Keratinocyte (primary cell): ENCODE measurements at regions not wholly inside any gene's neighbourhood (a gene's known extent, or its start where the extent isn't known, plus 50 kb on each side); places are given as distances from the start of the nearest gene placed in this dataset.

Experiments used
- DNase-seq: peaks from one replicate; pipeline ENCODE4 v3.0.0-alpha.2; 2011; ENCODE audit warnings: low read depth, missing footprints, low spot score
- FAIRE-seq: peaks from 2 replicates; lab custom pipeline; 2011; peaks lifted over from hg19 to GRCh38; lab: Jason Lieb, UNC
- H2AFZ ChIP-seq: 2 replicates; pipeline ENCODE4 v1.6.0; 2012; ENCODE audit warnings: low read length, control low read depth, inconsistent platforms; ENCODE audit not compliant: control insufficient read depth
- H3K27ac ChIP-seq: 2 replicates; pipeline ENCODE4 v1.5.1; 2011; ENCODE audit warnings: low read length; ENCODE audit not compliant: control insufficient read depth, insufficient read depth
- H3K27me3 ChIP-seq: 3 replicates; pipeline ENCODE4 v1.6.0; 2011; ENCODE audit warnings: low read length; ENCODE audit not compliant: control insufficient read depth, insufficient read depth; ENCODE audit errors: extremely low read depth
- H3K36me3 ChIP-seq, 2 experiments: 2 replicates in 1 of 2; 3 replicates in 1 of 2; pipeline ENCODE4 v1.5.1; 2011; ENCODE audit warnings: low read length in 2 of 2, mild to moderate bottlenecking in 1 of 2; ENCODE audit not compliant: control insufficient read depth in 2 of 2, insufficient read depth in 2 of 2; ENCODE audit errors: extremely low read depth in 1 of 2
- H3K4me1 ChIP-seq: 3 replicates; pipeline ENCODE4 v1.5.1; 2011; ENCODE audit warnings: low read length; ENCODE audit not compliant: control insufficient read depth, insufficient read depth; ENCODE audit errors: extremely low read depth
- H3K4me2 ChIP-seq: 3 replicates; pipeline ENCODE4 v1.6.0; 2011; ENCODE audit warnings: low read depth, low read length; ENCODE audit not compliant: control insufficient read depth, insufficient read depth; ENCODE audit errors: extremely low read depth
- H3K4me3 ChIP-seq, 3 experiments: fragments of 200-600 bp in 1 of 3; sonication (generic) in 1 of 3; 2 replicates in 2 of 3; 3 replicates in 1 of 3; pipeline ENCODE4 v1.5.1; 2011 to 2016; ENCODE audit warnings: low read length in 3 of 3, mild to moderate bottlenecking in 3 of 3, control low read depth in 2 of 3, inconsistent platforms in 1 of 3, low read depth in 1 of 3, mixed read lengths in 1 of 3, mixed run types in 1 of 3, moderate library complexity in 1 of 3; ENCODE audit not compliant: control insufficient read depth in 2 of 3, insufficient read depth in 2 of 3; ENCODE audit errors: extremely low read depth in 1 of 3
- H3K79me2 ChIP-seq: 2 replicates; pipeline ENCODE4 v1.6.0; 2012; ENCODE audit warnings: low read length; ENCODE audit not compliant: control insufficient read depth, insufficient read depth
- H3K9ac ChIP-seq: 3 replicates; pipeline ENCODE4 v1.6.0; 2011; ENCODE audit warnings: low read length; ENCODE audit not compliant: control insufficient read depth, insufficient read depth; ENCODE audit errors: extremely low read depth
- H3K9me1 ChIP-seq: 3 replicates; pipeline ENCODE4 v1.6.0; 2011; ENCODE audit warnings: low read length; ENCODE audit not compliant: control insufficient read depth, insufficient read depth; ENCODE audit errors: extremely low read depth
- H3K9me3 ChIP-seq: 2 replicates; pipeline ENCODE4 v1.5.1; 2012; ENCODE audit warnings: low read depth, low read length; ENCODE audit not compliant: control insufficient read depth
- H4K20me1 ChIP-seq: 3 replicates; pipeline ENCODE4 v1.6.0; 2011; ENCODE audit warnings: low read length; ENCODE audit not compliant: control insufficient read depth, insufficient read depth; ENCODE audit errors: extremely low read depth
- EZH2 ChIP-seq: IDR thresholded peaks from one replicate; pipeline ENCODE4 v1.6.1; 2012; ENCODE audit warnings: inconsistent platforms, mild to moderate bottlenecking, low read length, moderate library complexity
- dilution Hi-C: fragments of 300-500 bp; cut with MboI; formaldehyde crosslinking; loops from one replicate; pipeline ENCODE4 v1.7.0; 2020; ENCODE audit warnings: low sequenced_read_pairs; ENCODE audit not compliant: extremely low pct_ligation_motif_present
- TF ChIP-seq, protein P1 (sequence below), 3 experiments: IDR thresholded peaks in 1 of 3; conservative IDR thresholded peaks in 1 of 3; optimal IDR thresholded peaks in 1 of 3; 2 replicates in 2 of 3; 3 replicates in 1 of 3; pipeline versions ENCODE3 to v1.5.1; 2011; ENCODE audit warnings: low read length in 3 of 3, mild to moderate bottlenecking in 3 of 3, moderate library complexity in 2 of 3, control low read depth in 1 of 3, inconsistent platforms in 1 of 3; ENCODE audit not compliant: insufficient read depth in 2 of 3; ENCODE audit errors: extremely low read depth in 1 of 3

GRCh38 chr17:77690271-77691161 lies 268.0 kb upstream of the TNRC6C start:
- H3K36me3 ChIP-seq, result no peaks in the 10 kb centered on the region
- TF ChIP-seq, protein P1, sequence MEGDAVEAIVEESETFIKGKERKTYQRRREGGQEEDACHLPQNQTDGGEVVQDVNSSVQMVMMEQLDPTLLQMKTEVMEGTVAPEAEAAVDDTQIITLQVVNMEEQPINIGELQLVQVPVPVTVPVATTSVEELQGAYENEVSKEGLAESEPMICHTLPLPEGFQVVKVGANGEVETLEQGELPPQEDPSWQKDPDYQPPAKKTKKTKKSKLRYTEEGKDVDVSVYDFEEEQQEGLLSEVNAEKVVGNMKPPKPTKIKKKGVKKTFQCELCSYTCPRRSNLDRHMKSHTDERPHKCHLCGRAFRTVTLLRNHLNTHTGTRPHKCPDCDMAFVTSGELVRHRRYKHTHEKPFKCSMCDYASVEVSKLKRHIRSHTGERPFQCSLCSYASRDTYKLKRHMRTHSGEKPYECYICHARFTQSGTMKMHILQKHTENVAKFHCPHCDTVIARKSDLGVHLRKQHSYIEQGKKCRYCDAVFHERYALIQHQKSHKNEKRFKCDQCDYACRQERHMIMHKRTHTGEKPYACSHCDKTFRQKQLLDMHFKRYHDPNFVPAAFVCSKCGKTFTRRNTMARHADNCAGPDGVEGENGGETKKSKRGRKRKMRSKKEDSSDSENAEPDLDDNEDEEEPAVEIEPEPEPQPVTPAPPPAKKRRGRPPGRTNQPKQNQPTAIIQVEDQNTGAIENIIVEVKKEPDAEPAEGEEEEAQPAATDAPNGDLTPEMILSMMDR (optimal IDR thresholded peaks at IDR 0.05 in 1 of 3, IDR thresholded peaks at IDR 0.05 in 1 of 3, conservative IDR thresholded peaks at IDR 0.05 in 1 of 3; ENCODE audit: extremely low read depth in 1 of 3, insufficient read depth in 2 of 3, low read length in 3 of 3), result no peak
- no peak for TF ChIP-seq EZH2
- dilution Hi-C loops, result no loop called here
- no peak overlapping the region for H3K4me3 ChIP-seq
- no peaks in the 10 kb centered on the region for H3K4me1 ChIP-seq
- H3K9me1 ChIP-seq, result no peaks in the 10 kb centered on the region
- peaks cover 49% of the 10 kb centered on the region for H3K27me3 ChIP-seq
- no peak overlapping the region for H3K4me2 ChIP-seq
- FAIRE-seq (no peak), DNase-seq (no peak)
- no peaks in the 10 kb centered on the region for H3K9me3 ChIP-seq
- peaks cover 2% of the 10 kb centered on the region for H4K20me1 ChIP-seq
- no peaks in the 10 kb centered on the region for H3K79me2 ChIP-seq
- H3K27ac ChIP-seq, result no peak overlapping the region
- no peak overlapping the region for H2AFZ ChIP-seq
- no peak overlapping the region for H3K9ac ChIP-seq

GRCh38 chr17:77691216-77692085 lies 267.1 kb upstream of the TNRC6C start:
- Histone ChIP-seq H3K9me1 (no peaks in the 10 kb centered on the region), H3K9ac (no peak overlapping the region), H3K79me2 (no peaks in the 10 kb centered on the region), H3K4me2 (no peak overlapping the region), H3K27ac (no peak overlapping the region), H3K4me1 (no peaks in the 10 kb centered on the region), H3K36me3 (no peaks in the 10 kb centered on the region), H3K9me3 (no peaks in the 10 kb centered on the region), H4K20me1 (peaks cover 2% of the 10 kb centered on the region), H3K27me3 (peaks cover 58% of the 10 kb centered on the region), H3K4me3 (no peak overlapping the region), H2AFZ (no peak overlapping the region)
- DNase-seq (no peak), FAIRE-seq (no peak)
- no peak for TF ChIP-seq EZH2
- TF ChIP-seq, protein P1 (optimal IDR thresholded peaks at IDR 0.05 in 1 of 3, IDR thresholded peaks at IDR 0.05 in 1 of 3, conservative IDR thresholded peaks at IDR 0.05 in 1 of 3; ENCODE audit: extremely low read depth in 1 of 3, insufficient read depth in 2 of 3, low read length in 3 of 3), result no peak
- dilution Hi-C loops, result no loop called here
